ENCODE measurements at regions not wholly inside any gene's neighbourhood (a gene's known extent, or its start where the extent isn't known, plus 50 kb on each side); places are given as distances from the start of the nearest gene placed in this dataset.
A peak's percentile ranks its signal among the peaks of the same experiment; 100 is the strongest.

GRCh38 chr22:48585916-48586798 lies 1241.5 kb downstream of the BRD1 start:
- in situ Hi-C loops (cut with HindIII; ENCODE audit: low pct_unique_long_range_greater_than_20kb, low sequenced_read_pairs): no loop called here
- DNase-seq (ENCODE audit: low read depth in 1 of 2, low spot score in 1 of 2): peak in 1 of 2 experiments; percentile 19
- no peak for TF ChIP-seq JUND (IDR thresholded peaks at IDR 0.05; ENCODE audit: low read depth)

- in situ Hi-C loops (cut with HindIII; ENCODE audit: low pct_unique_long_range_greater_than_20kb, low sequenced_read_pairs): no loop called here
- TF ChIP-seq JUND (IDR thresholded peaks at IDR 0.05; ENCODE audit: low read depth): no peak
- no peak for DNase-seq (ENCODE audit: low read depth in 1 of 2, low spot score in 1 of 2)
Observed at GRCh38 chr22:48584170-48584569, 1243.5 kb downstream of the BRD1 start.

DNA sequence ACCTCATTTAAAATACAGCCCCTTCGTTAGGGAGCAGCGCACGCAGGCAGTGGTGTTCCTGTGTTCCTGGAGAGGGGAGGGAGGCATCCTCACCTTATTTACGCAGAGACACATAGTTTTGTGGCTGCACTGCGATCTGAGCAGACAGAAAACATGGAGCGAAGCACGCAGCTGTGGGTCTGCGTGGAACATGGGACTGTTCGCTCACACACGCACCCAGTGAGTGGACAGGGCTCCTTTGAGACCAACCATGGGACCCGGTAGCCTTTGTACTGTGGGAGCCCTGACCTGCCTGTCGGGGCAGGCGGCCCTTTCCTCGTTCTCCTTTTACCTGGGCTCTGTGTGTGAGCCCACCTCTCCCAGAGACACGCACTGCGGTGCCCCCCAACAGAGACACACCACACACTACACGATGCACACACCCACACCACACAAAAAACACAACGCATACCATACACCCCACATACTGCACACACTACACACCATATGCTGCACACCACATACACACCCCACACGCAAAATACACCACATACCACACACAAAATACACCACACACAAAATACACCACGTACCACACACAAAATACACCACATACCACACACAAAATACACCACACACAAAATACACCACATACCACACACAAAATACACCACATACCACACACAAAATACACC lies 1245.7 kb downstream of the BRD1 start:
- no peak for TF ChIP-seq JUND (IDR thresholded peaks at IDR 0.05; ENCODE audit: low read depth)
- in situ Hi-C loops (cut with HindIII; ENCODE audit: low pct_unique_long_range_greater_than_20kb, low sequenced_read_pairs): no loop called here
- peak in 1 of 2 experiments; percentile 16 for DNase-seq (ENCODE audit: low read depth in 1 of 2, low spot score in 1 of 2)

- DNase-seq (ENCODE audit: low read depth in 1 of 2, low spot score in 1 of 2): no peak
- in situ Hi-C loops (cut with HindIII; ENCODE audit: low pct_unique_long_range_greater_than_20kb, low sequenced_read_pairs): no loop called here
- no peak for TF ChIP-seq JUND (IDR thresholded peaks at IDR 0.05; ENCODE audit: low read depth)
Observed at GRCh38 chr22:48581205-48581766, 1246.4 kb downstream of the BRD1 start.

DNA sequence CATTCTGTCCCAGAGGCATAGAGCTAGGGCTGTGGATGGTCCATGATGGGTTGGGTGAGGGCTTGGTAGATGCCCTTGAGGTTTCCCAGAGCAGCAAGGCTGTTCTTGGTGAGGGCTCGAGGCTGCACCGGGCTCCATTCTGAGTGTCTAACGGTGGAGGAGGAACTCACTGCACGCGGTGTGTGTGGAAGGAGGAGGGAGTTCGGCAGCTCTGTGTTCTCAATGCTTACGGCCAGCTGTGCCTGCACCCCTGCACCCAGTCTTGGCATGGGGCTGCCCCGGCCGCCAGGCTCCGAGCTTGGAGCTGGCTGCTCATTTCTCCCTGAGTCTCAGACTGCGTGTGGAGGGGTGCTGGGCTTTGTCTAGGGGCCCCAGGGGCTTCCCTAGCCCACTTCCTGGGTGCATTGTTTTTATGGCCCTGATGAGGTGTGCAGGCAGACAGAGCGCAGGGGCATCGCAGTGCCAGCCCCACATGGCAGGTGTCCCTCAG lies 1247.1 kb downstream of the BRD1 start:
- no peak for TF ChIP-seq JUND (IDR thresholded peaks at IDR 0.05; ENCODE audit: low read depth)
- no peak for DNase-seq (ENCODE audit: low read depth in 1 of 2, low spot score in 1 of 2)
- in situ Hi-C loops (cut with HindIII; ENCODE audit: low pct_unique_long_range_greater_than_20kb, low sequenced_read_pairs): no loop called here

GRCh38 chr22:48579928-48580309 lies 1247.8 kb downstream of the BRD1 start:
- in situ Hi-C loops (cut with HindIII; ENCODE audit: low pct_unique_long_range_greater_than_20kb, low sequenced_read_pairs): no loop called here
- no peak for DNase-seq (ENCODE audit: low read depth in 1 of 2, low spot score in 1 of 2)
- no peak for TF ChIP-seq JUND (IDR thresholded peaks at IDR 0.05; ENCODE audit: low read depth)

- DNase-seq (ENCODE audit: low read depth in 1 of 2, low spot score in 1 of 2): no peak
- in situ Hi-C loops (cut with HindIII; ENCODE audit: low pct_unique_long_range_greater_than_20kb, low sequenced_read_pairs): no loop called here
- no peak for TF ChIP-seq JUND (IDR thresholded peaks at IDR 0.05; ENCODE audit: low read depth)
Observed at GRCh38 chr22:48579043-48579927, 1248.4 kb downstream of the BRD1 start.

- in situ Hi-C loops (cut with HindIII; ENCODE audit: low pct_unique_long_range_greater_than_20kb, low sequenced_read_pairs): no loop called here
- no peak for DNase-seq (ENCODE audit: low read depth in 1 of 2, low spot score in 1 of 2)
- no peak for TF ChIP-seq JUND (IDR thresholded peaks at IDR 0.05; ENCODE audit: low read depth)
Observed at GRCh38 chr22:48578138-48579042, 1249.3 kb downstream of the BRD1 start.

DNA sequence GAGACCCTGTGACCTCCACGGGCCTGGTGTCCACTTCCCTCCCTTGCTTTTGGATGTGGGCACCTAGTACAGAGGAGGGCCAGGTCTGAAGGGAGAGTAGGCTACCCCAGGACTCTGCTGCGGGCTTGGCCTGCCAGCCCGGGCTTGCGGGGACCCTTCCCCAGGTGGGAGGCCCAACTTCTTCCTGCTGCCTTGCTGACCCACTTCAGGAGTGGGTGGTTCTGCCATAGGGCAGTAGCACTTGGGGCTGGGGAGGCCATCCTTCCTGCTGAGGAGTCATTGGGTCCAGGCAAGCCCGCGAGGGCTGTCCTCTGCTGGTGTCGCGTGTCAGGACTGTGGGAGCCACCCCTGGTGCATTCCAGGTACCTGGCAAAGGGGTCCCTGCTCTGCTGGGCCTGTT lies 1250.0 kb downstream of the BRD1 start:
- TF ChIP-seq JUND (IDR thresholded peaks at IDR 0.05; ENCODE audit: low read depth): no peak
- in situ Hi-C loops (cut with HindIII; ENCODE audit: low pct_unique_long_range_greater_than_20kb, low sequenced_read_pairs): no loop called here
- DNase-seq (ENCODE audit: low read depth in 1 of 2, low spot score in 1 of 2): no peak

GRCh38 chr22:48577014-48577690 lies 1250.5 kb downstream of the BRD1 start:
- no peak for TF ChIP-seq JUND (IDR thresholded peaks at IDR 0.05; ENCODE audit: low read depth)
- no peak for DNase-seq (ENCODE audit: low read depth in 1 of 2, low spot score in 1 of 2)
- in situ Hi-C loops (cut with HindIII; ENCODE audit: low pct_unique_long_range_greater_than_20kb, low sequenced_read_pairs): no loop called here
